ENCODE measurements at regions not wholly inside any gene's neighbourhood (a gene's known extent, or its start where the extent isn't known, plus 50 kb on each side); places are given as distances from the start of the nearest gene placed in this dataset.

DNA sequence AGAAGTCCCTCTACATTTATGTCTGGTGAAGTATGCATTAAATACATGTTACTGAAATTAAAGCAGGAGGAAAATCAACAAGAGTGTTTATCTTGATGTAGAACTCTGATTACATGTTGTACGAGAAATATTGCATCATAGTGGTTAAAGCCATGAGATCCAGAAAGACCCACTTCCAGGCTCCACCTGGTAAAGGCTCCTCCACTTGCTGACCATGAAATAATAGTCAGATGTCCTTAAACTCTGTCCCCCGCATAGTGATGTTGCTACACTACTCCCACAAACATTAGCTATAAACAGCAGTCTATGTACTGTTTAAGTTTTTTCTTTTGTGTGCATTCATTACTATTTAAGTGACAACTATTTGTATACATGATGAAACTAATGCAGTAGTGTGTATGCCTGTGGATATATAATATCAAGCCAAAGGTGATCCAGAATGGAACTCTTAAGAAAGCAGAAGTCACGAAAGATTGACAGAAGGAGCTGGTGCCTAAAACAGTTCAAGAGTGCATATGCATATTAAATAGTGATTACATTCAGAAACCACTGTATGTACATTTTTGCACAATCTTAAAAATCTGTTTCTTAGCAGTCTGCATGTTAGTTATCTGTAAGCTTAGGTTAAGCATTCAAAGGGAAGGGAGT lies 264.4 kb upstream of the KCNMB2 start:
- TF ChIP-seq, protein P1, sequence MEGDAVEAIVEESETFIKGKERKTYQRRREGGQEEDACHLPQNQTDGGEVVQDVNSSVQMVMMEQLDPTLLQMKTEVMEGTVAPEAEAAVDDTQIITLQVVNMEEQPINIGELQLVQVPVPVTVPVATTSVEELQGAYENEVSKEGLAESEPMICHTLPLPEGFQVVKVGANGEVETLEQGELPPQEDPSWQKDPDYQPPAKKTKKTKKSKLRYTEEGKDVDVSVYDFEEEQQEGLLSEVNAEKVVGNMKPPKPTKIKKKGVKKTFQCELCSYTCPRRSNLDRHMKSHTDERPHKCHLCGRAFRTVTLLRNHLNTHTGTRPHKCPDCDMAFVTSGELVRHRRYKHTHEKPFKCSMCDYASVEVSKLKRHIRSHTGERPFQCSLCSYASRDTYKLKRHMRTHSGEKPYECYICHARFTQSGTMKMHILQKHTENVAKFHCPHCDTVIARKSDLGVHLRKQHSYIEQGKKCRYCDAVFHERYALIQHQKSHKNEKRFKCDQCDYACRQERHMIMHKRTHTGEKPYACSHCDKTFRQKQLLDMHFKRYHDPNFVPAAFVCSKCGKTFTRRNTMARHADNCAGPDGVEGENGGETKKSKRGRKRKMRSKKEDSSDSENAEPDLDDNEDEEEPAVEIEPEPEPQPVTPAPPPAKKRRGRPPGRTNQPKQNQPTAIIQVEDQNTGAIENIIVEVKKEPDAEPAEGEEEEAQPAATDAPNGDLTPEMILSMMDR (IDR thresholded peaks at IDR 0.05; ENCODE audit: low read depth, low read length, poor library complexity, severe bottlenecking) = no peak
- no peak for TF ChIP-seq EZH2phosphoT487 (IDR thresholded peaks at IDR 0.05; ENCODE audit: borderline replicate concordance, low read length)
